Erythroblast (primary cell): ENCODE measurements at regions not wholly inside any gene's neighbourhood (a gene's known extent, or its start where the extent isn't known, plus 50 kb on each side); places are given as distances from the start of the nearest gene placed in this dataset.

Experiments used
- GATA1 ChIP-seq: IDR thresholded peaks from 2 replicates; pipeline ENCODE4 v1.6.1; 2011; ENCODE audit warnings: low read depth, mild to moderate bottlenecking, control low read depth, low read length, moderate library complexity
- POLR2A ChIP-seq: IDR thresholded peaks from 2 replicates; pipeline ENCODE4 v1.6.1; 2011; ENCODE audit warnings: mild to moderate bottlenecking, low read length

- TF ChIP-seq POLR2A (no peak), GATA1 (no peak)
Observed at GRCh38 chr12:18886962-18887361, 149.0 kb downstream of the CAPZA3 start.
